GM10266 (cell line): ENCODE measurements at regions not wholly inside any gene's neighbourhood (a gene's known extent, or its start where the extent isn't known, plus 50 kb on each side); places are given as distances from the start of the nearest gene placed in this dataset.

Source experiments
- DNase-seq: peaks from one replicate; pipeline ENCODE4 v3.0.0; 2012; ENCODE audit errors: extremely low spot score
- TF ChIP-seq, protein P1 (sequence below): IDR thresholded peaks from 2 replicates; pipeline ENCODE4 v1.5.1; 2012; ENCODE audit warnings: mild to moderate bottlenecking, low read depth; ENCODE audit not compliant: control insufficient read depth, insufficient read depth; ENCODE audit errors: missing control alignments

DNA sequence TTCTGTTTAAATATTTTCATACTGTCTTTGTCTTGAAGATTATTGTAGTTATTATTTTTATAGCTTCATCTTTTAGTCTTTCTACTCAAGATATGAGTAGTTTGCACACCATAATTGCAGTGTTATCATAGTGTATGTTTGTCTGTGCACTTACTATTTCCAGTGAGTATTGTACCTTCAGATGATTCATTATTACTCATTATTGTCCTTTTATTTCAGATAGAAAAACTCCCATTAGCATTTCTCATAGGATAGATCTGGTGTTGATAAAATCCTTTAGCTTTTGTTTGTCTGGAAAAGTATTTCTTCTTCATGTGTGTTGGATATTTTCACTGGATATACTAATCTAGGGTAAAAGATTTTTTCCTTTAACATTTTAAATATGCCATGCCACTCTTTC is 646.2 kb upstream of the GRM3 start:
- no peak for DNase-seq
- TF ChIP-seq, protein P1, sequence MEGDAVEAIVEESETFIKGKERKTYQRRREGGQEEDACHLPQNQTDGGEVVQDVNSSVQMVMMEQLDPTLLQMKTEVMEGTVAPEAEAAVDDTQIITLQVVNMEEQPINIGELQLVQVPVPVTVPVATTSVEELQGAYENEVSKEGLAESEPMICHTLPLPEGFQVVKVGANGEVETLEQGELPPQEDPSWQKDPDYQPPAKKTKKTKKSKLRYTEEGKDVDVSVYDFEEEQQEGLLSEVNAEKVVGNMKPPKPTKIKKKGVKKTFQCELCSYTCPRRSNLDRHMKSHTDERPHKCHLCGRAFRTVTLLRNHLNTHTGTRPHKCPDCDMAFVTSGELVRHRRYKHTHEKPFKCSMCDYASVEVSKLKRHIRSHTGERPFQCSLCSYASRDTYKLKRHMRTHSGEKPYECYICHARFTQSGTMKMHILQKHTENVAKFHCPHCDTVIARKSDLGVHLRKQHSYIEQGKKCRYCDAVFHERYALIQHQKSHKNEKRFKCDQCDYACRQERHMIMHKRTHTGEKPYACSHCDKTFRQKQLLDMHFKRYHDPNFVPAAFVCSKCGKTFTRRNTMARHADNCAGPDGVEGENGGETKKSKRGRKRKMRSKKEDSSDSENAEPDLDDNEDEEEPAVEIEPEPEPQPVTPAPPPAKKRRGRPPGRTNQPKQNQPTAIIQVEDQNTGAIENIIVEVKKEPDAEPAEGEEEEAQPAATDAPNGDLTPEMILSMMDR: no peak

DNA sequence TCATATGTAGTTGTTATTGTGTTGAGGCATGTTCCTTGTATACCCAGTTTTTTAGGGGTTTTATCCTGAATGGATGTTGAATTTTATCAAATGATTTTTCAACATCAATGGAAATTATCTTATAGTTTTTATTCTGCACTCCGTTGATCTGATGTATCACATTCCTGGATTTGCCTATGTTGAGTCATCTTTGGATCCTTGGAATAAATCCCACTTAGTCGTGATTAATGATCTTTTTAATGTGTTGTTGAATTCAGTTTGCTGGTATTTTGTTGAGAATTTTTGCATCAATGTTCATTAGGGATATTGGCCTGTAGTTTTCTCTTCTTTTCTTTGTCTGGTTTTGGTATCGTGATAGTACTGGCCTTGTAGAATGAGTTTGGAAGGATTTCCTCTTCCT is 648.6 kb upstream of the GRM3 start:
- DNase-seq: no peak
- TF ChIP-seq, protein P1: no peak

DNA sequence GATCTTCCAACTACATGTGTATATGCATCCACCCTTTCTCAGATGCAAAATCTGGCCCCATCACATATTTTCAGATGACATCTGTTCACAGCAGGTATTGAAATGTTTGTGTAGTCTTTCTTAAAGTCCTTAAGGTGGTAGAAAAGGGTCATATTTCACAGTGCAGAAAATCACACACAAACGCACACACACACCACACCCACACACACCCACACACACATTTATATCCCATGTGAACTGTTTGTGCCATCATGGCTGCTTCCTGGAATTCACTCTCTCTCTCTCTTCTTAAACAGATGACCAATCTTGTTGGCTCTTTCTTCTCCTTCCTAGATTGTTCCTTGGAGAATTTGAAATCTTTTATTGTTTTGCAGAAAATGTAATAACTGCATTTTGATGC is 663.0 kb upstream of the GRM3 start:
- no peak for DNase-seq
- TF ChIP-seq, protein P1: no peak

DNA sequence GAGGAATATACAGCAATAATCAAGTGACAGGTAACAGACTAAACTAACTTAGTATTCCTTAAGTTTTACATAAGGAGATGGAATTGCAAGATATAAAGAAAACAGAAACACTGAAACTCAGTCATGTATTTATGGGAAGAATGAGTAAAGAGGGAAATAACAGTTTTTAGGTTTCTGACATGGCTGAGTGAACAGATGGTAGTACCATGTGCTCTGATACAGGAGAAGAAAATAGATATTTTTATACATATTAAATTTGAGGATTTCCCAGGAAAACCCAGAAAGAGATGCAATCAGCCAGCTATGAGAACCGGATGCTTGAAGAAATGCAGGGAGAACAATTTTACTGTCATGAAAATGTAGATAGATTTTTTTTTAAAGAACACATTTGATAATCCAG is 669.5 kb upstream of the GRM3 start:
- TF ChIP-seq, protein P1: no peak
- DNase-seq: no peak

DNA sequence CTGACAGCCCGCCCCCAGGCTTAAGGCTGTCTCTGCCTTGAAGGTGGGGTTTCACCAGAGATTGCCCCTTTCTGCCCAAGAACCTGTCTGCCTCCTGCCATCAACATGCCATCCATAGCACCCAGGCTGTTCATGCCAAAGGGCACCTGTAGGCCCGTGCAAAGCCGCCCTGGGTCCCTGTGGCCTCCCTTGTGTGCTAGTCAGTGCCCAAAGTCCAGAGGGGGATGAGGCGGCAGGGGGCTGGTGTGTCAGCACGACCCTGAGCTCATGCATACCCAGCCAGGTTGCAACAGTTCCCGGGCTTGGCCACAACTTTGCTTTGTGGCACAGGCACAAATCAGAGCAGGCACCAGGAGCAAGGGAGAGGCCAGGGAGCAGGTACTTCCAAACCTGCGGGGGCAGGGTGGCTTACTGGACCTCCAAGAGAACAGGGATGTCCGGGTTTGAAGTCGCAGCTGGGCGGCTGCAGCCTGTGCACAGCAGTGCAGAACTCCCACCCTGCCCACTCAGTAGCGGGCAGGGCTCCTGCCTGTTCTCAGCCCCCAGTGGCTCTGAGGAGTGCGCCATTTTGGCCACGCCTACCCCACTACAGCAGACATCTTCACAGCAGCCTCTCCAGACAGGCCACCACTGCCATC is 671.1 kb upstream of the GRM3 start:
- no peak for DNase-seq
- TF ChIP-seq, protein P1: no peak

DNA sequence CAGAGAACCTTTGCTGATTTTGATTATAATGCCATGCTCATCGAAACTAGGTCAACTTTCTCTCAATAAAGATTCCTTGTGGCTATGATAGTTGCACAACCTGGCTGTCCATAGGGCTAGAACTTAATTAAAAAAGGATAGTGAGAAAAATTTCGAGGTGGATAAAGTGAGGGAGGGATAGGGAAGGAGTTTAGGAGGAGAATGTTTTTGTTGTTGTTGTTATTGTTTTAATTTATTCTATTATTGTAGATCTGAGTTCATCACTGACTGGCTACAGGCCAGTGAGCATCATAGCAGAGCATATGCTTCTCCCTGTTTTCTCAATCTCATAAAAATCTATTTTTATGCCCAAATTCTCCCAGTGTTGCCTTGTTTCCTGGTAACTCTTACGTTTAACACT is 688.7 kb upstream of the GRM3 start:
- no peak for DNase-seq
- TF ChIP-seq, protein P1: no peak

DNA sequence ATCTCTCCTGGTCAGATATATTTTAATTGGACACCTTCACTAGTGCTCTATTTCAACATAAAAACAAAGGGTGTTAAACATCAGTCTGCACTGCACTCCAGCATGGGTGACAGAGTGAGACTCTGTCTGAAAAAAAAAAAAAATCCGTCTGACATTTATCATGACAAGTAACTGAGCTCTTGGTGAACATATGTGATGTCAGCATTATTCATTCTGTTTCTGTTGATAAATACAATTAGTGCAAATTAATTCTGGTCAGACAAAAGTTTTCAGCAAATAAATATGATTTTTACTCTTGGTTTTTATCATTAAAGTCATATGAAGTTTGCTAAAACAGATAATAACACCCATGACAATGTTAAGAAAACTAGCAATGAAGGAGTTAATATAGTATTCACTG is 692.8 kb upstream of the GRM3 start:
- DNase-seq: no peak
- TF ChIP-seq, protein P1: no peak
